ENCODE measurements at regions not wholly inside any gene's neighbourhood (a gene's known extent, or its start where the extent isn't known, plus 50 kb on each side); places are given as distances from the start of the nearest gene placed in this dataset.
"Not testable (repeated sequence)": the region's sequence is repeated elsewhere in the genome, so short reads cannot be mapped to it uniquely, and the experiment has no call there.

DNA sequence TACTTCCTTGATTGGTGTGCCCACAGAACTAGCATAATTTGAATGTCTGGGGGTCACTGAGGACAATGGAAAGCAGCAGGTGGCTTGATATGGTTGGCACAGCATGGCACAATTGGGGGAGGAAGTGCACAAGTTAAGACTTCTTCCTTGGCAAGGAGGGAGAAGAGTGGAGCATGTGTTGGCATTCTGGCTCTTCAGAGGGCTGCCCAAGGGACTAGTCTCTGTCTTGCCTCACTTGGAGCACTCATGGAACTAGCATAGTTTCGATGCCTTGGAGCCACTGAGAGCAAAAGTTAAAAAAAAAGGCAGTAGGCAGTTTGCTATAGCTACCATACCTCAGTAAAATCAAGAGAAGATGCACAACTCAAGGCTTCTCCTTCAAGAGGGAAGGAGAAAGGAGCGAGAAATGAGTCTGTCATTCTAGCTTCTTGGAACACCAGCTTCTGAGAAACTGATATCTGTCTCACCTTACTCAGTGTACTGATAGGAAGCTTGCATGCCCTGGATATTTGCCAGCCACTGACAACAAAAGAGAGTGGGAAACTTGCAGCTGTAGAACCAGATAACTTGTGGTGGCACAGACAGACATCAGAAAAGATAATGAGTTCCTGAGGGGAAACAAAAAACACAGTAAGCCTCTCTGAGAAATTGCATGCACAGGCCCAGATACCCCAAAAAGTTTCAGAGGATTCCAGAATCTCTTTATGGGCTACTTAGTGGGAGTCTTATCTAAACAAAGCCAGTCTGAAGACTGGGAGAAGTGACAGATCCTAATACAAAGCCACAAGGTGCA lies 207.5 kb upstream of the SAMSN1 start:
- DNase-seq = no peak

DNA sequence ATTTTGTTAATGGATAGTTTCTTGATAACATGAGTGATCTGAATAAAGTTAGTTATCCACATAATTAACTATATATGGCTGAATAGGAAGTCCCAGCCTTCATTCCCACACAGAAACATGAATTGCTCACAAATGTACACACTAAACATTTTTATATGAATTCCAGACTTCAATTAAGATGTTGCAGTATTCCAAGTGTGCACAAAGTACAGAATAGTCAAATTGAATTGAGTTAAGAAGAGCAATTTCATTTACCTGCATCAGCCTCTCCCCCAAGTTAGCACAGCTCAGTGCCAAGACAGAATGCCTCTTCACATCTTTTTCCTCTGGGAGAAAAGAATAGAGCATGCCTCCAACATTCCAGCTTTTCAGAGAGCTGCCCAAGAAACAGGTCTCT lies 207.0 kb upstream of the SAMSN1 start:
- DNase-seq = no peak

DNA sequence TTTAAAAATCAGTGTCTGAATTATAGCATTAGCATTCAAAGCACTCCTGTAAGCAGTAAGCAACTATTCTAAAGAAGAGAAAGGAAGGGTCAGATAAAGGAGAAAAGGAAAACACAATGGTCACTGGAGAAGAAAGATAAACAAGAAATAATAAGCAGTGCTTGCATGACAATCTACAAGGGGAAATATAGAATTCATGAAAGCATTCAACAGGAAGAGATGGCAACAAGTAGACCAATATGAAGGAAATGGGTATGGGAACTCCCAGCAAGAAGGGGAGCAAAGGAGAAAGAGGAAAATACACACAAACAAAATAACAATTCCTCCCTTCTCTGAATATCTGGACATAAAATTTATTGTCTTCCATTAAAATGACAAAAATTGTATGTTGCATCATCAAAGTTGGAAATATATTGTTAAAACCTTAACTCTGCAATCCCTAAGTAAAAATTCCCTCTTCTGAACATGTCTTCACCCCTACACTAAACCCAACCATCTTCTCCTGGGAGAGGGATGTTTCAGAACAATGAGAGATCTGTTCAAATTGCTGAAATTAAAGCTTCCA lies 206.3 kb upstream of the SAMSN1 start:
- no peak for DNase-seq

DNA sequence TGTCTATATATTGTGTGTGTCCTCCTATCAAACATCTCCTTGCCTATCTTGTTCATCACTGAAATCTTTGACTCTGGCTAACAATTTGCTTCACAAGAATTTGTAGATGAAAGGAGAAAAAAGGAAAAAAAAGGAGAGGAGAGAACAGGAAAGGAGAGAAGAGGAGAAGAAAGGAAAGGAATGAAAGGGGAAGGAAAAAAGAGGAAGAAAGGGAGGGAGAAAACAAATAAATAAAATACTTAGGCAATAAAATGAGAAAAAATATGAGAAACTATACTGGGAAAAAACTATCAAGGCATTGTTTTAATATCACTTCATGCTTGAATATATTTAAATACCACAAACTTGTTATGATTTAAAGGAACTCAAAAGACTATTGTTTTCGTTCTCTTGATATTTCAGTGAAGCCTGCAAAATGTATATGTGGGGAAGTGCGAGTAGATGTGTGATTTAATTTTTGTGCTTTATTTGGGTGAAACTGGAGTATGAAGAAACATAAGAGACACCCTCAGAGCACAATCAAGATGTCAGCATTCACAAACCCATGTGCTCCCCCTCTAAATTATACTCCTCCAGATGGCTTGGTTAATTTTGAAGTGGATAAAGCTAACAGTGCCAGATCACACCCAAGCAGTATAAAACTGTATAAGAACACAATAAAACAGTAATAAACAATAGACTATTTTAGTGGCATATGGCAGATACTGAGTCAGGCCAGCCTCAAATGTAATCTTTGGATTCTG lies 205.7 kb upstream of the SAMSN1 start:
- DNase-seq = no peak

DNA sequence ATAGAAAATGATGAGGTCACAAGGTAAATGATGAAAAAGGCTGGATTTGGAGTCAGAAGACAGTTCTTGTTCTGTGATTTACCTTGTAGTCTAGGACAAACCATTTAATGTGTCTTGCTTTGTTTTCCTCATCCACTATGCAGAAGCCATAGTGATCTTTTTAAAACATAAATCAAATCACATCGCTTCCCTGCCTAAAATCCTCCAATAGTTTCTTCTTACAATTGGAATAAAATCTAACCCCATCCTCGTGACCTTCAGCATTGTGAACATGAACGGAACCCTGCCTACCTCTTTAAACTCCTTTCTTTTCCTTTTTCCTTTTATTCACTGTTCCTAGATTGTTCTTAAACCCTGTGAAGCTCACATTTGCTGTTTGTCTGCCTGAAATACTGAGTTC lies 204.9 kb upstream of the SAMSN1 start:
- no peak for DNase-seq

DNA sequence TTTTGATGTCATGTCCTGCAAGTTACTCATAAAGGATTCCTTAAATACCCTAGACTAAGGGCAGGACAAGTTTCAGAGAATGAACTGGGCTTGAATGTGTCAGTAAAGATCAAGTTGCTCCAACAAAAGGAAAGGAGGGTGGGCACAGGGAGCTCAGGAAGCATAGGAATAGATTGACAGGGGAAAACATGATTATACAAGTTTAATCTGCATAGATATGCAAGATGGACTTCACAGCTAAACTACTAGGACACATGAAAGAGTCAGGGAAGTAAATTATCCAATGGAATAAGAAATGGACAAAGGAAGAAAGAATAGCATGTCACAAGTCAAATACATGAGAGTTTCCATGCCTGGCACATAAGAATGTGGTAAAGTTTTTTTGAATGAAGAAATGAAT lies 203.9 kb upstream of the SAMSN1 start:
- DNase-seq = no peak

DNA sequence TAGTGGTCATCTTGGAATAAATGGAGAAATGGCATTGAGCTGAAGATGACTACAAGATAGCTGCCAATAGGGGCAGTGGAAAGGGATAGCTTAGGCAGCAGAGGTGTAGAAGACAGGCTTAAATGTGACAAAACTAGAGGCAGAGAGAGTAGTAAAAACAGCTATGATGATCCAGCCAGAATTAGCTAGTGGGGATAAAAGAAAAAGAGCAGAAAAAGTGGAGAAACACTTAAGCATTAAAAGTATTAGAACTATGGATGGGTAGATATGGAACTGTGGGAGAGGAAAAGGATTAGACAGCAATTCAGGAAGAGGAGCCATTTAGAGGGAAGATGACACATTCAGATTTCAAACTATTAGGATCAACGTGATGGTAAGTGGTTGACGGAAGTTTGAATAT lies 202.5 kb upstream of the SAMSN1 start:
- no peak for DNase-seq

DNA sequence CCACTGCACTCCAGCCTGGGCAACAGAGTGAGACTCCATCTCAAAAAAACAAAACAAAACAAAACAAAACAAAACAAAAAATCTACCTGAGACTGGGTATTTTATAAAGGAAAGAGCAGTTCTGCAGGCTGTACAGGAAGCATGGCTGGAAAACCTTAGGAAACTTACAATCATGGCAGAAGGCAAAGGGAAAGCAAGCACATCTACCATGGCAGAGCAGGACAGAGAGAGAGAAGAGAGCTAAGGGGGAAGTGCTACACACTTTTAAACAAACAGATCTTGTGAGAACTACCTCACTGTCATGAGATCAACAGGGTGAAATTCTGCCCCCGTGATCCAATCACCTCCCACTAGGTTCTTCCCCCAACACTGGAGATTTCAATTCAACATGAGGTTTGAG lies 198.3 kb upstream of the SAMSN1 start:
- DNase-seq = no peak

DNA sequence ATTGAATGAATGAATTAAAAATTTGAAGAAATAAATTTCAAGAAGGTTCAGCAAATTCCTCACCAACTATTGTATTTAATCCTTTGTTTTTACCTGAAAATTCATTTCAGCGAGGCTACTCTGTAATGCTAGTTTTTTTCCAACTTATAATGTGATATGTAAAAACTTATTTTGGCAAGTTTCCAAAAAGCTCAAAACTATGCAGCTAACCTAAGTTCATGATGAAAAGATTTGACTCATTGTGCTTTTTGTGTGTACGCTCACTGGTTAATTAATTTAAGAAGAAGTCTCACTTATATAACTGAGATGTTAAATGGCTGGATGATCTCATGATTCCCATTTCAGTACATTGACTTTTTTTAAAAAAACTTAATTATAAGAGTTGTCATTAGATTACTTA lies 196.0 kb upstream of the SAMSN1 start:
- DNase-seq = no peak

DNA sequence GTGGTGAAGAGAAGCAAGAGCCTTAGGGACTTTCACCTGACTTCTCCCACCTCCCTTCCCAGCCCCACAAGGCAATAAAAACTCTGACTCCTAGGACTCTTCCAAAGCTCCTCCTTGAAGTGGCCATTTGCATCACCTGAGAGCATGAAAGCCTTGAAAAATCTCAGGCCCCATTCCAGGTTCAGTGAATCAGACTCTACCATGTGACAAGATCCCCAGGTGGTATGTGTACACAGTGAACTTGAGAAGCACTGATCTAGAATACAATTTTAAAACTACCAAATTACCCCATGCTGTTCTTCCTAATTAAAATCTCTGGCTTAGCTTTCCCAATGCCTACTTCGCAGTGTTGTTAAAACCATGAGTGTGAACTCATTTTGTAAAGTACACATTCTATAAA lies 195.1 kb upstream of the SAMSN1 start:
- DNase-seq = no peak

DNA sequence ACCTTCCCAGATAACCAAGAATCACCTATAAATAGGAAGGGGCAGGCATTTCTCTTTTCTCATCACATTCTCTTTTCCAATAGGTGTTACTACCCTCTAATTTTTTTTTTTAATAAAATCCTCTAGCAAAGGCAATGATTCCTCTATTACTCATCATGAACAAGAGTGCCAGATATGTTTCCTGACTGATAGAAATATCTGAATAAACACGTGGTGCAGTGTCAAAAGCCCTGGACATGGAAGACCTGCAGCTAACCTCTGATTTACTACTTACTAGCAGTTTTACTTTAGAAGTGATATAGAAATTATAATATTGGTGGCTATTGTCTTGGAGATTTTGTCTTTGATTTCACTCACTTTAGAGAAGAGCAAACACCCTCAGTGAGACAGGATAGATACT lies 194.6 kb upstream of the SAMSN1 start:
- DNase-seq = no peak

DNA sequence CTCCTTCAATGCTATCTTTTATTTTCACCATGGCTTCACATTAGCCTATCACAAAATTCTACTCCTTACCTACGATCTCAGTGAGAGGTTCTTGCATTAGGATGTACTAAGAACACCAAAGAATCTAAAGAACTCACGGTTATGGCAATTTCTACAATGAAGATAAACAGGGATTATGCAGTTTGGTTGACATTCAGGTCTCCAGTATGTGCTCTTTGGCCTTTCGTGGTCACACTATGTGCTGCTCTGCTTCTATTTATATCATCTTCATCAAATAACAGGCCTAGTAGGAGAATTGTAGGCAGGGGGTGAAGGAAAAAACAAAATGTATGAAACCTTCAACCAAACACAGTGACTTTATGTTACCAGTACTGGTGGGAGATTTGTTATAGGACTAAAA lies 194.0 kb upstream of the SAMSN1 start:
- no peak for DNase-seq

DNA sequence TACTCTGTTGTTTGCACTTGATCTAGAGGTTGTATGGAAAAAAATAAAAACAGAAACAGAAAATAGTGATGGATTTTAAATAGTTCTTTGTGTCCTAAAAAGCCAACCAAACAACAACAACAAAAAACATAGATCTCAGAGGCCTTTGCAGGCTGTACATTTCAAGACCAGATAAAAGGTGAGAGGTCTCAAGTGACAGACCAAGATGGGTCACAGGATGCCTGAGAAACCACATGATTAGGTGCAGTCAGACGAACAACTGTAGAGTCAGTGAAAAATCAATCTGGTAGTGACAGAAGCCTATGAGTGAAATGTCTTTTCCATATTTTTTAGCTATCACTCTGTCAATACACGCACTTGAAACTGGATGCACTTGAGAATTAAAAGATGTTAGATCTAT lies 193.5 kb upstream of the SAMSN1 start:
- DNase-seq = no peak

DNA sequence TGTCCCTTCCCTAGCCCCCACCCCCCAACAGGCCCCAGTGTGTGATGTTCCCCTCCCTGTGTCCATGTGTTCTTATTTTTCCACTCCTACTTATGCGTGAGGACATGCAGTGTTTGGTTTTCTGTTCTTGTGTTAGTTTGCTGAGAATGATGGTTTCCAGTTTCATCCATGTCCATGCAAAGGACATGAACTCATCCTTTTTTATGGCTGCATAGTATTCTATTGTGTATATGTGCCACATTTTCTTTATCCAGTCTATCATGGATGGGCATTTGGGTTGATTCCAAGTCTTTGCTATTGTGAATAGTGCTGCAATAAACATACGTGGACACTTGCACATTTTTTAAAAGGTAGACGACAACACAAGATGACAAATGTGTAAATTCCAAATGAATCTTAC lies 192.5 kb upstream of the SAMSN1 start:
- DNase-seq = not testable (repeated sequence)

DNA sequence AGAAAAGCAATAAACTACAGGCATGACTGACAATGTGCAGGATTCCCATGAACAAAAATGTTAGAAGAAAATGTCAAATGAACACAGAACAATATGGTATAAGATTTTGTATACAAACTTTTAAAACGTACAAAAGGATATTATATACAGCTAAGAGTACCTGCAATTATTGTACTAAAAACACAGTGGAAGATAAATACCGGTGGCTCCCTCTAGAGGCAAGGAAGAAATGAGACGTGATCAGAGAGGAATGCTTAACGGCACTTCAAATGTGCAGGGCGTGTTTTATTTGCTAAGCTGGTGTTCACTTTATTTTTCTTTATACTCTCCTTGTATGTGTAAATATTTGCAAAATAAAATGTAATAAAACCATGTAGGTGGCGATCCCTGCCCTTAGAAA lies 191.8 kb upstream of the SAMSN1 start:
- no peak for DNase-seq

DNA sequence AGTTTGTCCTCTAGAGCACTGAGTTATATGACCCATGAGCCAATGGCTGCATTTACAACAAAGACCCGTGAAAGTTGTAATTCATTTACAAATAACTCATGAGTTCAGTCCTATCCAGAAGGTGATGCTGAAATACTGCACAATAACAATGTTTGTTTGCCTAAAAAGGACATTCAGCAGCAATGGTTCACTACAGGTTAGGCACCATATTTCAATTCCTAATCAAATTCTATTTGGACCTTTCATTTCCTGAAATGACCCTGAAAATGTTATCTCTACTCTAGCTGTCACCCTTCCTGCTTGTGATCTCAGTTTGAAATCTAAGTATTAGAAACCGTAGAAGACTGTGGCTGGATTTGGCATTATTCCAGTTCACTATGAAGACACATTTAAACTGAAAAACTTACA lies 191.2 kb upstream of the SAMSN1 start:
- DNase-seq = no peak

DNA sequence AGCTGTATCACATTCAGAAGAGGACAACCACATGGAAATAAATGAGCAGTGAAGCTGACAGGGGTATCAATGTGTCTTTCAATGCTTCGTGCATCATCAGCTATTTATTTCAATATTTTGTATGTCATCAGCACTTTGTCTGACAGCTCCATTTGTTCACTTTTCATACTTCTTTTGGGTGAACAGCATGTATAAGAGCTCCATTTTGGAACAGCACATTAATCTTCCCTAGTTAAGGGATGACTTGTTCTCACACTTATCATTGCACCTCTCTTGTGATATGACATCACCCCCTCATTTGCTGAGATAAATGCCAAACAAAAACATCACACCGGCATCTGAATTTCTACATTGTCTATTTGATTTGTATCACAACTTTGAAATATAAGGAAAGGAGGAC lies 190.6 kb upstream of the SAMSN1 start:
- no peak for DNase-seq

DNA sequence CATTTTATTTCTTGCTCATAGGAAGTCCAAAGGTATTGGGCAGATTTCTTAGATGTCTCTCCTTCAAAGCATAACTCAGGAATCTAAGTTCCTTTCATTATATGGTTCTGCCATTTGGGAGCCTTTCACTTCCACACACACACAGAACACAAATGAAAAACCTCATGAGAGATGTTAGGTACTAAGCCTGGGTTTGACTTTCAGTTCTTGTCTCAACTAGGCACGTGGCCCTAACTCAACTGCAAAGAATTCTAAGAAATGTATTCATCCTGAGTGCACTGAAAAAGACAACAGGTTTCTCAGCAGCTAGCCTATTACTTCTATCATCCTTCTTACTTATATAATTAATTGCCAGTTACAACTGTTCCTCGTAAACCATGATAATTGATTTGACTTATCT lies 190.0 kb upstream of the SAMSN1 start:
- DNase-seq = no peak

DNA sequence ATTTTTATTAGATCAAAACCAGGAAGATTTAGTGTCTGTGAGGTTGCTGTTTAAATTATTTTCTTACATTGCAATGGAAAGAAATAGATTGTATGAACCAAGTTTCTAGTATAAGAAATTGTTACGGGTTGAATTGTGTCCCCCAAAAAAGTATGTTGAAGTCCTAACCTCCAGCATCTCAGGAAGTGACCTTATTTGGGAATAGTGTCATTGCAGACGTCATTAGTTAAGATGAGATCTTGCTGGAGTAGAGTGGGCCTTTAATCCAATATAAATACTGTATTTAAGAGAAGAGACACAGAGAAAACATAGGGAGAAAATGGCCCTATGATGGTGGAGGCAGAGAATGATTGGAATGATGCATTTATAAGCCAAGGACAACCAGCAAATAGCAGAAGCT lies 188.7 kb upstream of the SAMSN1 start:
- DNase-seq = no peak

DNA sequence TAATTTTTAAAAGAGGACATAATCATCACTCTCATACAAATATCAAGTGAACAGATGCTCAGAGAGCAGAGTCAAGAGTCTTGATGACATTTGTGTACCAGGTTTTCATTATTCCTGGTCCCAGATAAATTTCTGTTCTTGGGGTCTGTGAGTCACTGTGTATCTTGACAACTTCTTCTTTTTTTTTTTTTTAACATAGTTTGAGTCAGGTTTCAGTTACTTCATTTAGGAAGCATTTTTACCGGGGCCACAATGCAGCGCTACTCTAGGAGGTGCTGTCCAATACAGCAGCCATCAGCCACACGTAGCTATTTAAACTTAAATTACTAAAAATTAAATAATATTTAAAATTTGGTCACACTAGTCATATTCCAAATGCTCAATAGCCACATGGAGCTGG lies 188.1 kb upstream of the SAMSN1 start:
- no peak for DNase-seq

DNA sequence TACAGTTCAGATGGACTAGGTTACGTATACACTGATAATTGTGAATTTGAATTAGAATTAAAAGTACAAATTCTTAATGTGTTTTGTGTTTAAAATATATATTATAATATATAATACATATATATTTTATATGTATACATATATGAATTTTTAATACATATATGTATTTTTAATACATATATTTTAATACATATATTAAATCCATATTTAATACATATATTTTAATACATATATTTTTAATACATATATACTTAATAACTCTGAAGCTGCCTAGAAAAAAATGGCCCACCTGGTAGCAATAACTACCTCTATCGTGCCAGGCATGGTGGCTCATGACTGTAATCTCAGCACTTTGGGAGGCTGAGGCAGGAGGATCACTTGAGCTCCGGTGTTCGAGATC lies 179.1 kb upstream of the SAMSN1 start:
- DNase-seq = no peak

DNA sequence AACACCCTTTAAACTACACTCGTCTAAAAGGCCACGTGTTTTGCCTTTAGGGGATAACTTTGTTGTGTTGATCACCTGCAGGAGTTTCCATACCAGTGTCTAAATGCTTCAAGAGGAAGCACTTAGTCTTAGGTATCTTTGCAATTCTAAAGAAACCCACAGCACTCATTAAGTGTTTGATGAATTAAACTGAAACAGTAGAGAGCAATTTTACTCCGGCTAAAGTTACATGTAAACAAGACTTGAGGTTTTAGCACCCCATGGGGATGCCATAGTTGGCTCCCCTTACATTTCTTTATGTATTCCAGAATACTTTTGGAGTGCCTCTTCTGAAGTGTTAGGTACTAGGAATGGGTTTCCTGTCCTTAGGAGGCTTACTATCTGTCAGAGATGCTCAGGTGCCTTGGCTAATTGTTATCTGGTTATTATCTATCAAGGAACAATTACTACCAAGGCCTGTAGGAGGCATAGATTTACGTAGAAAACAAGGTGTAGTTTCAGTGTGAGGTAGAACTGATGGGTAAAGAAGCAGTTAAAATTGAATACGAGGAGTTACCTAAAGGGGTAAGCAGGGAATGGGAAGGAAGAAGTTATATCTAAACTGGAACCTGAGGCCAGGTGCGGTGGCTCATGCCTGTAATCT lies 176.8 kb upstream of the SAMSN1 start:
- DNase-seq = no peak

DNA sequence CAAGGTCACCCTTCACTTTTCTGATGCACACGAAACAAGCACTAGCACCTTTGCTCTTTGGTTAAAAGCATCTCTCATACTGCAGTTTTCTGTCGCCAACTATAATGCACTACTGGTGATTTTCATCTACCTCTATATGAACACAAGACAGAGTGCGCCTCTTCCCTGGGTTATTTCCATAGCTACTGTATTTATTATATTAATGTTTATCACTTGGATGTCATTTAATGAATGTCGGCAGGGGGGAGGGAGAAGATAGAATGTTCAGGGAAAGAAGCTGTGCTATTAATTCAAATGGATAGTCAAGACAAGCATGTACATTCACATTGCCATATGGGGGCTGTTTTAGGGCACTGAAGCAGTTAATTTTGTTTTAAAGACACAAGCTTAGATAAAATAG lies 174.1 kb upstream of the SAMSN1 start:
- no peak for DNase-seq

DNA sequence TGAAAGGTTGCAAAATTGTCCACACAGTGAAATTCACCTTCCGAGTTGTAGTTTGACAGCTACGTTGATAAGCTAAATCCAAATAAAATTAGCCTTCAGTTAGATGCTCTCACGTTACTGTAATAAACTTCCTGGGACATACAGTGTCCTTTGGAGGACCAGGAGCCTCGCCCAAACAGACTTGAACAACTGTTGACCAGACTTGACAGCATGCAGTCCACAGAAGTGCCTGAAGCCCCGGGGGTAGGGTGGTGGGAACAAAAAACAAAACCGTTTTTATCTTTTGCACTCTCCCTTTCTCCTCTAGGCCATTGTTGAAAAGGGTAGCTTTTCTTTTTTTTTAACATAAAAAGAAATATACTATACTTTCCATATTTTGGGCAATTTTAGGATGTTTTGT lies 172.8 kb upstream of the SAMSN1 start:
- DNase-seq = no peak

Measured in NCI-H774 (cell line).